SU-DHL-6 (cell line): ENCODE measurements at regions not wholly inside any gene's neighbourhood (a gene's known extent, or its start where the extent isn't known, plus 50 kb on each side); places are given as distances from the start of the nearest gene placed in this dataset.

Source experiments
- H2AFZ ChIP-seq: fragments of 200-600 bp; sonication (generic); 2 replicates; pipeline ENCODE4 v1.6.1; 2014; ENCODE audit warnings: low read depth, mild to moderate bottlenecking, moderate library complexity, mixed read lengths, antibody characterized with exemption, low read length; ENCODE audit not compliant: severe bottlenecking
- H3F3A ChIP-seq: fragments of 200-600 bp; shearing (Covaris generic); 2 replicates; pipeline ENCODE4 v1.6.0; 2016; ENCODE audit warnings: antibody characterized with exemption, mild to moderate bottlenecking; ENCODE audit not compliant: insufficient read depth
- H3K27ac ChIP-seq: fragments of 200-600 bp; sonication (generic); 2 replicates; pipeline ENCODE4 v1.5.1; 2016; ENCODE audit warnings: low read depth, mild to moderate bottlenecking, low read length, moderate library complexity, mixed read lengths
- H3K27me3 ChIP-seq: fragments of 200-600 bp; sonication (generic), shearing (Covaris generic); 2 replicates; pipeline ENCODE4 v1.6.0; 2014; ENCODE audit warnings: mild to moderate bottlenecking, low read length
- H3K36me3 ChIP-seq: fragments of 200-600 bp; sonication (generic); 2 replicates; pipeline ENCODE4 v1.6.1; 2014; ENCODE audit warnings: mild to moderate bottlenecking, low read length, mixed read lengths
- H3K4me2 ChIP-seq: fragments of 300-600, 200-600 bp; shearing (Covaris generic), sonication (generic); 2 replicates; pipeline ENCODE4 v1.6.0; 2014; ENCODE audit warnings: low read length, low read depth, mild to moderate bottlenecking; ENCODE audit not compliant: poor library complexity, severe bottlenecking
- H3K4me3 ChIP-seq: fragments of 200-600 bp; sonication (generic); 2 replicates; pipeline ENCODE4 v1.5.1; 2014; ENCODE audit warnings: antibody characterized with exemption, low read length, mild to moderate bottlenecking, mixed read lengths; ENCODE audit not compliant: insufficient read depth, poor library complexity, severe bottlenecking
- H3K79me2 ChIP-seq: fragments of 200-600 bp; sonication (generic); 2 replicates; pipeline ENCODE4 v1.6.1; 2014; ENCODE audit warnings: mild to moderate bottlenecking, low read length, moderate library complexity; ENCODE audit not compliant: insufficient read depth
- H3K9ac ChIP-seq: fragments of 200-600 bp; sonication (generic); 2 replicates; pipeline ENCODE4 v1.7.0; 2014; ENCODE audit warnings: mild to moderate bottlenecking, low read length
- H3K9me2 ChIP-seq: fragments of 200-600 bp; sonication (generic); replicated peaks from 2 replicates; pipeline ENCODE4 v1.6.1; 2014; ENCODE audit warnings: low read length; ENCODE audit not compliant: insufficient read depth
- H3K9me3 ChIP-seq: fragments of 200-600 bp; sonication (generic); 2 replicates; pipeline ENCODE4 v1.6.1; 2014; ENCODE audit warnings: low read length, mixed read lengths; ENCODE audit not compliant: insufficient read depth
- H4K20me1 ChIP-seq: fragments of 200-600 bp; sonication (generic); 2 replicates; pipeline ENCODE4 v1.6.1; 2014; ENCODE audit warnings: low read depth, mild to moderate bottlenecking, antibody characterized with exemption, low read length, moderate library complexity, mixed read lengths
- EZH2phosphoT487 ChIP-seq: fragments of 200-600 bp; sonication (generic), shearing (Covaris generic); conservative IDR thresholded peaks from 2 replicates; pipeline ENCODE4 v1.6.1; 2018; ENCODE audit warnings: mild to moderate bottlenecking, antibody characterized with exemption, low read length, moderate library complexity, mixed read lengths
- TF ChIP-seq, protein P1 (sequence below): fragments of 200-600 bp; sonication (generic); IDR thresholded peaks from one replicate; pipeline ENCODE4 v1.5.1; 2017; ENCODE audit warnings: antibody characterized with exemption, mild to moderate bottlenecking, low read length, moderate library complexity; ENCODE audit not compliant: insufficient read depth, poor library complexity, severe bottlenecking

DNA sequence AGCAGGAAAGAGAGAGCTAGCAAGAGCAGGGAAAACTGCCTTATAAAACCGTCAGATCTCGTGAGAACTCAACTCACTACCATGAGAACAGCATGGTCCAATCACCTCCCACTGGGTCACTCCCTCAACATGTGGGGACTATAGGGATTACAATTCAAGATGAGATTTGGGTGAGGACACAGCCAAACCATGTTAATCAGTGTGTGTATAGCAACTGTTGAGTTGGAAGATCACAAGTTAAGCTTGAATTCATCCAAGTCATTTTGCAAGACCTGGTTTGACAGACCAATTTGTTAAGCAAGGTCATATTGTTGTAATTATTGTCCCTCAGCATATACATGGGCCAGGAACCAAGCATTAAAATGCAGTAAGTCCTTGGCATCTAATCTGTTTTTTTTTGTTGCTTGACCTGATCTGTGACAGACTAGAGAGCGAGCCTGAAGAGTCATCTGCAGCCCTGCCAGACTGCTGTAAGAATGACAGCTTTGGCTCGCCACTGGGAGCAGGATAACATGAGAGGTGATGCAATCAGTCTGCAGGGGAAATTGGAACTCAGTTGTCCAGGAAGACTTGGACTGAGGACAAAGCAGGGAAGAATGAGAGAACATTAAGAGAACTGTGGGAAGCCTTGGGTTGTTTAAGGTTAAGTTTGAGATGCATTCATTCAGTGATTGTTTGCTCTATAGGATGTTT is 297.6 kb upstream of the SEL1L start:
- H3K27me3 ChIP-seq: no peaks in the 10 kb centered on the region
- no peaks in the 10 kb centered on the region for H3K9me3 ChIP-seq
- H3K79me2 ChIP-seq: no peaks in the 10 kb centered on the region
- H3K4me2 ChIP-seq: no peak overlapping the region
- H3K9me2 ChIP-seq: no peaks in the 10 kb centered on the region
- TF ChIP-seq EZH2phosphoT487: no peak
- TF ChIP-seq, protein P1, sequence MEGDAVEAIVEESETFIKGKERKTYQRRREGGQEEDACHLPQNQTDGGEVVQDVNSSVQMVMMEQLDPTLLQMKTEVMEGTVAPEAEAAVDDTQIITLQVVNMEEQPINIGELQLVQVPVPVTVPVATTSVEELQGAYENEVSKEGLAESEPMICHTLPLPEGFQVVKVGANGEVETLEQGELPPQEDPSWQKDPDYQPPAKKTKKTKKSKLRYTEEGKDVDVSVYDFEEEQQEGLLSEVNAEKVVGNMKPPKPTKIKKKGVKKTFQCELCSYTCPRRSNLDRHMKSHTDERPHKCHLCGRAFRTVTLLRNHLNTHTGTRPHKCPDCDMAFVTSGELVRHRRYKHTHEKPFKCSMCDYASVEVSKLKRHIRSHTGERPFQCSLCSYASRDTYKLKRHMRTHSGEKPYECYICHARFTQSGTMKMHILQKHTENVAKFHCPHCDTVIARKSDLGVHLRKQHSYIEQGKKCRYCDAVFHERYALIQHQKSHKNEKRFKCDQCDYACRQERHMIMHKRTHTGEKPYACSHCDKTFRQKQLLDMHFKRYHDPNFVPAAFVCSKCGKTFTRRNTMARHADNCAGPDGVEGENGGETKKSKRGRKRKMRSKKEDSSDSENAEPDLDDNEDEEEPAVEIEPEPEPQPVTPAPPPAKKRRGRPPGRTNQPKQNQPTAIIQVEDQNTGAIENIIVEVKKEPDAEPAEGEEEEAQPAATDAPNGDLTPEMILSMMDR: no peak
- H4K20me1 ChIP-seq: no peaks in the 10 kb centered on the region
- no peak overlapping the region for H2AFZ ChIP-seq
- no peak overlapping the region for H3K27ac ChIP-seq
- H3K9ac ChIP-seq: no peak overlapping the region
- H3K36me3 ChIP-seq: no peaks in the 10 kb centered on the region
- no peak overlapping the region for H3K4me3 ChIP-seq
- no peaks in the 10 kb centered on the region for H3F3A ChIP-seq

DNA sequence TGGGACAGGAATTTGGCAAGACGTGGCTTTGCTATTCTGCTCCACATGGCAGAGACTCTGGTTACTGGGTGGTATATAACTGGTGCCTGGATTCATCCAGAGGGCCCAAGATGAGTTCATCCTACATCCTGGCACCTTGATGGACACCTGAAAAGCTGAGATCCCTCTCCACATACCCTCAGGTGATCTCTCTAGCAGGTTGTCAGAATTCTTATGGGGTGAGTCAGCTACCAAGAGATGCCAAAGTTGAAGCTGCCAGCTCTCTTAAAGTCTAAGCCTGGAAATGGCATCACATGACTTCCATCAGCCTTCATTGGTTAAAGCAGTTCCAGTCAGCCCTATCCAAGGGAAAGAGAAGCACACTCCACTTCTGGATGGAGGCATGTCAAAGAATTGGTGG is 300.7 kb upstream of the SEL1L start:
- Histone ChIP-seq H4K20me1 (no peaks in the 10 kb centered on the region), H3K27ac (no peak overlapping the region), H3F3A (no peaks in the 10 kb centered on the region), H3K36me3 (no peaks in the 10 kb centered on the region), H3K27me3 (no peaks in the 10 kb centered on the region), H3K9me2 (no peaks in the 10 kb centered on the region), H3K9ac (no peak overlapping the region), H3K9me3 (no peaks in the 10 kb centered on the region), H2AFZ (no peak overlapping the region), H3K4me3 (no peak overlapping the region), H3K4me2 (no peak overlapping the region), H3K79me2 (no peaks in the 10 kb centered on the region)
- no peak for TF ChIP-seq EZH2phosphoT487
- TF ChIP-seq, protein P1: no peak

DNA sequence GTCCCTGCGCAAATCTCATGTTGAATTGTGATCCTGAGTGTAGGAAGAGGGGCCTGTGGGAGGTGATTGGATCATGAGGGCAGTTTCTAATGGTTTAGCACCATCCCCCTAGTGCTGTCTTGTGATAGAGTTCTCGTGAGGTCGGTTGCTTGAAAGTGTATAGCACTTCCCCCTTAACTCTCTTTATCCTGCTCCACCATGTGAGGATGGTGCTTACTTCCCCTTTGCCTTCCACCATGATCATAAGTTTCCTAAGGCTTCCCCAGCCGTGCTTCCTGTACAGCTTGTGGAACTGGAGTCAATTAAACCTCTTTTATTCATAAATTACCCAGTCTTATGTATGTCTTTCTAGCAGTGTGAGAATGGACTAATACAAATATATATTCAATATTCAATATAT is 303.7 kb upstream of the SEL1L start:
- Histone ChIP-seq H3K9ac (no peak overlapping the region), H3K4me3 (no peak overlapping the region), H3K79me2 (no peaks in the 10 kb centered on the region), H3K9me2 (no peaks in the 10 kb centered on the region), H2AFZ (no peak overlapping the region), H3K36me3 (no peaks in the 10 kb centered on the region), H3K27me3 (no peaks in the 10 kb centered on the region), H3F3A (no peaks in the 10 kb centered on the region), H3K9me3 (no peaks in the 10 kb centered on the region), H4K20me1 (no peaks in the 10 kb centered on the region), H3K4me2 (no peak overlapping the region), H3K27ac (no peak overlapping the region)
- no peak for TF ChIP-seq EZH2phosphoT487
- TF ChIP-seq, protein P1: no peak
